ENCODE measurements at regions not wholly inside any gene's neighbourhood (a gene's known extent, or its start where the extent isn't known, plus 50 kb on each side); places are given as distances from the start of the nearest gene placed in this dataset.
"Not testable (repeated sequence)": the region's sequence is repeated elsewhere in the genome, so short reads cannot be mapped to it uniquely, and the experiment has no call there.

- no peaks in the 10 kb centered on the region for H4K20me1 ChIP-seq (ENCODE audit: low read length)
- no peak overlapping the region for H3K4me2 ChIP-seq (ENCODE audit: low read length)
- POLR2A ChIA-PET (ENCODE audit: unreplicated experiment): no interaction called here
- no peaks in the 10 kb centered on the region for H3K4me1 ChIP-seq (ENCODE audit: insufficient read depth, low read length)
- H3K27ac ChIP-seq (ENCODE audit: low read length): no peak overlapping the region
- DNase-seq (no peak), ATAC-seq (no peak)
- no peaks in the 10 kb centered on the region for H3K27me3 ChIP-seq (ENCODE audit: low read length)
- no TSS peak for BruUV-seq (replicated peaks)
- no peaks in the 10 kb centered on the region for H3K9me2 ChIP-seq (replicated peaks; ENCODE audit: low read length)
- no peak overlapping the region for H2AFZ ChIP-seq (ENCODE audit: low read length)
- no peaks in the 10 kb centered on the region for H3K9me3 ChIP-seq (ENCODE audit: low read length)
- CTCF ChIA-PET: no interaction called here
- TF ChIP-seq EZH2 (IDR thresholded peaks at IDR 0.05; ENCODE audit: low read length, unreplicated experiment) (no peak), EZH2phosphoT487 (IDR thresholded peaks at IDR 0.05; ENCODE audit: borderline replicate concordance, low read length) (no peak)
- TF ChIP-seq, protein P1, sequence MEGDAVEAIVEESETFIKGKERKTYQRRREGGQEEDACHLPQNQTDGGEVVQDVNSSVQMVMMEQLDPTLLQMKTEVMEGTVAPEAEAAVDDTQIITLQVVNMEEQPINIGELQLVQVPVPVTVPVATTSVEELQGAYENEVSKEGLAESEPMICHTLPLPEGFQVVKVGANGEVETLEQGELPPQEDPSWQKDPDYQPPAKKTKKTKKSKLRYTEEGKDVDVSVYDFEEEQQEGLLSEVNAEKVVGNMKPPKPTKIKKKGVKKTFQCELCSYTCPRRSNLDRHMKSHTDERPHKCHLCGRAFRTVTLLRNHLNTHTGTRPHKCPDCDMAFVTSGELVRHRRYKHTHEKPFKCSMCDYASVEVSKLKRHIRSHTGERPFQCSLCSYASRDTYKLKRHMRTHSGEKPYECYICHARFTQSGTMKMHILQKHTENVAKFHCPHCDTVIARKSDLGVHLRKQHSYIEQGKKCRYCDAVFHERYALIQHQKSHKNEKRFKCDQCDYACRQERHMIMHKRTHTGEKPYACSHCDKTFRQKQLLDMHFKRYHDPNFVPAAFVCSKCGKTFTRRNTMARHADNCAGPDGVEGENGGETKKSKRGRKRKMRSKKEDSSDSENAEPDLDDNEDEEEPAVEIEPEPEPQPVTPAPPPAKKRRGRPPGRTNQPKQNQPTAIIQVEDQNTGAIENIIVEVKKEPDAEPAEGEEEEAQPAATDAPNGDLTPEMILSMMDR (conservative IDR thresholded peaks at IDR 0.05; ENCODE audit: low read depth, low read length): no peak
- H3K79me2 ChIP-seq (ENCODE audit: low read length): no peaks in the 10 kb centered on the region
- H3F3A ChIP-seq (ENCODE audit: low read length, unreplicated experiment): no peaks in the 10 kb centered on the region
- intact Hi-C loops (cut with micrococcal nuclease): no loop called here
- no peaks in the 10 kb centered on the region for H3K36me3 ChIP-seq (ENCODE audit: low read depth, low read length)
- no peak overlapping the region for H3K4me3 ChIP-seq (ENCODE audit: low read length)
- no peak overlapping the region for H3K9ac ChIP-seq (ENCODE audit: low read length)
Measured at GRCh38 chr10:131363416-131363815, 51.9 kb upstream of the TCERG1L start.

GRCh38 chr10:131371571-131371970, 60.0 kb upstream of the TCERG1L start:
- no peaks in the 10 kb centered on the region for H3K4me1 ChIP-seq (ENCODE audit: insufficient read depth, low read length)
- ChIA-PET CTCF (no interaction called here), POLR2A (ENCODE audit: unreplicated experiment) (no interaction called here)
- H3K9ac ChIP-seq (ENCODE audit: low read length): no peak overlapping the region
- H3K4me3 ChIP-seq (ENCODE audit: low read length): no peak overlapping the region
- H4K20me1 ChIP-seq (ENCODE audit: low read length): no peaks in the 10 kb centered on the region
- ATAC-seq (no peak), DNase-seq (no peak)
- BruUV-seq (replicated peaks): no TSS peak
- H3K36me3 ChIP-seq (ENCODE audit: low read depth, low read length): no peaks in the 10 kb centered on the region
- intact Hi-C loops (cut with micrococcal nuclease): no loop called here
- H2AFZ ChIP-seq (ENCODE audit: low read length): no peak overlapping the region
- TF ChIP-seq, protein P1 (conservative IDR thresholded peaks at IDR 0.05; ENCODE audit: low read depth, low read length): no peak
- TF ChIP-seq EZH2phosphoT487 (IDR thresholded peaks at IDR 0.05; ENCODE audit: borderline replicate concordance, low read length): no peak
- no peak for TF ChIP-seq EZH2 (IDR thresholded peaks at IDR 0.05; ENCODE audit: low read length, unreplicated experiment)
- H3F3A ChIP-seq (ENCODE audit: low read length, unreplicated experiment): no peaks in the 10 kb centered on the region
- no peaks in the 10 kb centered on the region for H3K9me3 ChIP-seq (ENCODE audit: low read length)
- no peaks in the 10 kb centered on the region for H3K9me2 ChIP-seq (replicated peaks; ENCODE audit: low read length)
- H3K27ac ChIP-seq (ENCODE audit: low read length): no peak overlapping the region
- H3K4me2 ChIP-seq (ENCODE audit: low read length): no peak overlapping the region
- no peaks in the 10 kb centered on the region for H3K79me2 ChIP-seq (ENCODE audit: low read length)
- H3K27me3 ChIP-seq (ENCODE audit: low read length): no peaks in the 10 kb centered on the region

DNA sequence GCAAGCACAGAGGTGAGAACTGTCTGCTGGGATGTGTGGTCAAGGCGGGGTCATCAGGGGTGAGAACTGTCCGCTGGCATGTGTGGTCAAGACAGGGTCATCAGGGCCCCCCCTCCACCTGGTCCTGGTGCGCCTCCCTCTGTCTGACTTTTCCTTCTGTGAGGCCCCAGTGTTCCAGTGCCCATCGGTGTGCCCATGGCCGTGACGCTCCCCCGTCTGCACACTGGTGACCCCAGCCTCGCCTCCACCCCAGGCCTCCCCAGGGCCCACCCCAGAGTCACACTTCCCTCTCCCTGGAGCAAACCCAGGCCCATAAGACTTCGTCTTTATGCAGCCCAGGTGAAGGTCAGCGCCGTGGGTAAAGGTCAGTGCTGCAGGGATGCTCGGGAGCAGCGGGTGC, 70.1 kb upstream of the TCERG1L start:
- Histone ChIP-seq H3K4me1 (ENCODE audit: insufficient read depth, low read length) (no peaks in the 10 kb centered on the region), H3K9me3 (ENCODE audit: low read length) (no peaks in the 10 kb centered on the region), H3K79me2 (ENCODE audit: low read length) (no peaks in the 10 kb centered on the region), H3K9ac (ENCODE audit: low read length) (no peak overlapping the region), H3K36me3 (ENCODE audit: low read depth, low read length) (no peaks in the 10 kb centered on the region), H3K4me2 (ENCODE audit: low read length) (no peak overlapping the region), H3K9me2 (replicated peaks; ENCODE audit: low read length) (no peaks in the 10 kb centered on the region), H3K27ac (ENCODE audit: low read length) (no peak overlapping the region), H3F3A (ENCODE audit: low read length, unreplicated experiment) (no peaks in the 10 kb centered on the region), H4K20me1 (ENCODE audit: low read length) (no peaks in the 10 kb centered on the region), H3K27me3 (ENCODE audit: low read length) (no peaks in the 10 kb centered on the region), H2AFZ (ENCODE audit: low read length) (no peak overlapping the region), H3K4me3 (ENCODE audit: low read length) (no peak overlapping the region)
- CTCF ChIA-PET: no interaction called here
- no peak for TF ChIP-seq EZH2phosphoT487 (IDR thresholded peaks at IDR 0.05; ENCODE audit: borderline replicate concordance, low read length)
- TF ChIP-seq EZH2 (IDR thresholded peaks at IDR 0.05; ENCODE audit: low read length, unreplicated experiment): no peak
- TF ChIP-seq, protein P1 (conservative IDR thresholded peaks at IDR 0.05; ENCODE audit: low read depth, low read length): no peak
- intact Hi-C loops (cut with micrococcal nuclease): no loop called here
- POLR2A ChIA-PET (ENCODE audit: unreplicated experiment): no interaction called here
- DNase-seq: no peak
- no peak for ATAC-seq
- no TSS peak for BruUV-seq (replicated peaks)

- H3K27ac ChIP-seq (ENCODE audit: low read length); H3K27me3 ChIP-seq (ENCODE audit: low read length); BruUV-seq (replicated peaks); H2AFZ ChIP-seq (ENCODE audit: low read length); H4K20me1 ChIP-seq (ENCODE audit: low read length); H3F3A ChIP-seq (ENCODE audit: low read length, unreplicated experiment); intact Hi-C loops (cut with micrococcal nuclease); CTCF ChIA-PET; H3K9me3 ChIP-seq (ENCODE audit: low read length); H3K4me3 ChIP-seq (ENCODE audit: low read length); H3K36me3 ChIP-seq (ENCODE audit: low read depth, low read length); H3K4me2 ChIP-seq (ENCODE audit: low read length); POLR2A ChIA-PET (ENCODE audit: unreplicated experiment); ATAC-seq; H3K9ac ChIP-seq (ENCODE audit: low read length); DNase-seq; H3K4me1 ChIP-seq (ENCODE audit: insufficient read depth, low read length); H3K79me2 ChIP-seq (ENCODE audit: low read length); H3K9me2 ChIP-seq (replicated peaks; ENCODE audit: low read length): not testable (repeated sequence)
Measured at GRCh38 chr10:131385161-131385872, 73.8 kb upstream of the TCERG1L start.
